LHCN-M2 (cell line): ENCODE measurements at regions not wholly inside any gene's neighbourhood (a gene's known extent, or its start where the extent isn't known, plus 50 kb on each side); places are given as distances from the start of the nearest gene placed in this dataset.
A peak's percentile ranks its signal among the peaks of the same experiment; 100 is the strongest.
"Not testable (repeated sequence)": the region's sequence is repeated elsewhere in the genome, so short reads cannot be mapped to it uniquely, and the experiment has no call there.

Experiments
- DNase-seq: peaks from one replicate; pipeline ENCODE4 v3.0.0-alpha.2; 2012; ENCODE audit warnings: low read depth

- DNase-seq = peak; percentile 98
These were observed 200.5 kb downstream of the ACKR3 start for GRCh38 chr2:236769981-236770671.

GRCh38 chr2:236772220-236772837, 202.7 kb downstream of the ACKR3 start:
- DNase-seq = no peak

GRCh38 chr2:236773206-236773605, 203.6 kb downstream of the ACKR3 start:
- DNase-seq = no peak

GRCh38 chr2:236774171-236774570, 204.5 kb downstream of the ACKR3 start:
- no peak for DNase-seq

DNA sequence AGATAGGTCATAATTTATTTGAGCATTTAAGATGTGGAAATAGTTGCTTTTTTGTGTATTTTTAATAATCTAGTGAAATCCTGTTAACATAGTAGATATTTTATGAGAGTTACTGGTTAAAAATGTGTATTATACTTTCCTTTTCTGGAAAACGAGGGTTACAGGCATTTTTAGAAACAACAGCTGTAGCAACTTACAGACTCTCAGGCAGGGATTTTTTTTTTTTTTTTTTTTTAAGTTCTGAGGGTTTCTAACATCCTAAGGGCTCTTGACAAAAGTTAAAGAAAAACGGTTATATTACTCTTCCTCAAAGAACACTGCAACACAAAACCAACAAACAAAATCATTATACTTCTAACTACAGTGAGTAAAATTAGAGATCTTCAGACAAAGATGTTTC, 205.9 kb downstream of the ACKR3 start:
- DNase-seq = peak; percentile 58

GRCh38 chr2:236776206-236776605, 206.6 kb downstream of the ACKR3 start:
- DNase-seq = no peak

DNA sequence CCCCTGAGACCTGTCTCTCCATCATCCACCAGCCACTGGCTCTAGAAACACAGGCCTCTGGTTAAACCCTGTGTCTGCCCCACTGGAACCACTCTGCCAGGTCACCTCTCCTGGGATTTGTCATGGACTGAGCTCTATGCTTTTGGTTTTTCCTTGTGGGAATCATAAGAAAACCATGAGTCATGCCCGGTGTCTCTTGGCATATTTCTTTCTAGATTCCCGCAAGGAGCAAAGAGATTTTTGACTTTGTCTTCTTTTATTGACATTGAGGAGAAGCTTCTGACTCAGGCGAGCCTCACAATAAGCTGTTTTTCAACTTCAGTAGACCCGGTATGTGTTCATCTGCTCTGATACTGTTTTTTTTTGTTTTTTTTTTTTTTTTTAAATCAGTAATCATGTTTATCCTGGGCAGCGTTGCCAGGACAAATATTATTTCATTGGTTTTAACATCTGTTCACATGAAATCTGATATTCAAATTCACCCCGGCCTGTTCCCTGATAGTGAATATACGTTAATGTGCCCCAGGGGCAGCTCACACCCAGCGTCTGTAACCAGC, 207.1 kb downstream of the ACKR3 start:
- DNase-seq = peak; percentile 98

- no peak for DNase-seq
These were observed 207.8 kb downstream of the ACKR3 start for GRCh38 chr2:236777408-236777807.

GRCh38 chr2:236781933-236782816, 212.6 kb downstream of the ACKR3 start:
- no peak for DNase-seq

DNA sequence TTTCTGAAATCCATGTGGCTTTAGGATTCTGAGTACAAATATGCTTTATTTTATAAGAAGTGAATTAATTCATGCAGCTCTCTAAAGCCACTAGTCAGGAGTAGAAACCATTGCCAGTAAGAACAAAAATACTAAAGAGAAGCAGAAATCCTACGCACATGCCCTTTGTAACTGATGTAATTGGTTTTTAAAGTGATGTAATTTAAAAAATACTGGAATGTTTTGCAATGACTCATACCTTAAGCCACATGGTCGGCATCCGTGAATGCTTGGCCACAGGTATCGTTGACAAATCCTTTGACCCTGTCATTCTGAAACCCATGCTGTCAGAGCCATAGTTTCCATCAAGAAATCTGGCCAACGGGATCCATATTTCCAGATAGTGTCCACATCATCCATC, 213.3 kb downstream of the ACKR3 start:
- no peak for DNase-seq

GRCh38 chr2:236783417-236784020, 213.9 kb downstream of the ACKR3 start:
- DNase-seq = no peak

DNA sequence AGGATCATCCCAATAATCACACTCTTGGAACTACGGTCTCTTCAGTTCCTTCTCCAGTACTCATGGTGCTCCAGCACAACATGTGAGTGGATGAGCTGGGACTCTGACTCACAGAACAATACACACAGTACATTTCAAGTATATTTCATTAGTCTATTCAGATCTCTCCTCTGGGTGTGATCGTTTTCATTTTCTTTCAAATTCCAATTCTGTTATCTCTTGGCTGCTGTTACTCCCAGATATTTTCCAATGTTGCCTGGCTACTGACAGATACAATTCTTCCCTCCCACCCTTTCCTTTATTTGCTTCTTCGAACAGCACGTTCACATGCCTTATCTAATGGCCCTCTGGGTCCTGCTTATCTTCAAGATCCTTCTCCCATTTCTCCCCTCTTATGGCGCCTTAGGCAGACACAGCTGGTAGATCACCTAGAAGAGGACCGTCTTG, 216.0 kb downstream of the ACKR3 start:
- DNase-seq = no peak

GRCh38 chr2:236786751-236787150, 217.1 kb downstream of the ACKR3 start:
- DNase-seq = no peak

DNA sequence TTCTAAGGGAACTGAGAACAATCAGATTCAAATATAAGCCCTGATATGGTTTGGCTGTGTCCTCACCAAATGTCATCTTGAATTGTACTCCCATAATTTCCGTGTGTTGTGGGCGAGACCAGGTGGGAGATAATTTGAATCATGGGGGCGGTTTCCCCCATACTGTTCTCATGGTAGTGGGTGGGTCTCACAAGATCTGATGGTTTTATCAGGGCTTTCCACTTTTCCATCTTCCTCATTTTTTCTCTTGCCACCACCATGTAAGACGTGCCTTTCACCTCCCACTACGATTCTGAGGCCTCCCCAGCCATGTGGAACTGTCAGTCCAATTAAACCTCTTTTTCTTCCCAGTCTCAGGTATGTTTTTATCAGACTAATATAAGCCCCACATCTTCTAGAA, 217.8 kb downstream of the ACKR3 start:
- DNase-seq = not testable (repeated sequence)

- DNase-seq = no peak
These were observed 218.3 kb downstream of the ACKR3 start for GRCh38 chr2:236787885-236788284.

DNA sequence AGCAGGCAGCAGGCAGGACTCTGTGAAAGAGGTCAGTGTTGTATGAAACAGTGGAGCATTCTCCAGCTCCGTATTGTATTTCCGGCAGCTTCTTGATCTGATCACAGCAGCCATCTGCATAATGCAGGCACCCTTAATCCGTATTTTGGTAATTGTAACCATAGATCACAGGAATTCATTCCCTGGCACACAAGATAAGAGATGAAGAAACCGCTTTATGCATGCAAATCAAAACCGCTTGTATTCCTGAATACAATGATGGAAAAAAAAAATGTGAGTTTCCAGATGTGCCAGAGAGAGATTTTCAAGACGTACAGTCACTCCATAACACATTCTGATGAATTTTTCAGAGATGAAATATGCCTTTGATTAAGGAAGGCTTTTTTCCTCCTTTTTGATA, 221.3 kb downstream of the ACKR3 start:
- DNase-seq = no peak

DNA sequence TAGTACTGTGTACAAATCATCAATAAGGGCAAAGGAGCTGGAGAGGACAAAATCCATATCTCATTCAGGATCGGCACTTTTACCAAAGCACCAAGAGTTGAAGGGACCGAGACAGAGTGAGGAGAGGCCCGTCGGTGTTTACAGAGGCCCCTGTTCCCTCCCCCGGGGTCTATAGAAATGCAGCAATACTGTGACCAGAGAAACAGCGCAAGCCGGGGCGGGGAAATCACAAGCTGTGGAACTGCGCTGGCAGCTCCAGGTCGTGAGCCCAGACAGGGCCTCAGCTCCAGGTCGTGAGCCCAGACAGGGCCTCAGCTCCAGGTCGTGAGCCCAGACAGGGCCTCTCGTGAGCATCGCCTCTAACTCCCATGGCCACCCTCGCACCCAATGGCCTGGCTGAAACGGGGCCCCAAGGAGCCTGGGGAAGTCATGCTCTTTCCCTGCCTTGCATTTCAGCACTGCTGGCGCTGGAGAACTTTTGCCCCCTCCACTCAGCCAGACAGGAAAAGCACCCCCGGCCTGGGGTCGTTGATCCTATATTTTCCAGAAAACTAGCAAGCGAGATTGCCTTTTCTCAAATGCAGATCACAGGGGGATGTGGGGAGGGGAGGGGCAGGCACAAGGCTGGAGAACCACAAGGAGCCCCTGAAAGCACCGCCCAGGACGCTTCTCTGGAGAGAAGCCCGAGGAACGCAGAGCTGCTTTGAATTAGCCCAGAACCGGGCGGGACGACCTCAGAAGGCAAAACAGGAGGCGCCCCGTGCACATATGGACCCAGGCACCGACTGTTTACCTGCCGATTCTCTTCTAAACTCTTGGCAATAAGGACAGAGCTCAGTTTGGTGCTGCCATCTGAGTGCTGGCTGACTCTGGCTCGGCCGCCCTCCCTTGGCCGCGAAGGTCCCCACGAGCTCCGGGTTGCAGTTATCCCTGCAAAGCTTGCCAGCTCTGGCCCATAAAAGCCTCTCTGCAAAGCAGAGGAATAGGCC, 223.7 kb downstream of the ACKR3 start:
- DNase-seq = no peak

DNA sequence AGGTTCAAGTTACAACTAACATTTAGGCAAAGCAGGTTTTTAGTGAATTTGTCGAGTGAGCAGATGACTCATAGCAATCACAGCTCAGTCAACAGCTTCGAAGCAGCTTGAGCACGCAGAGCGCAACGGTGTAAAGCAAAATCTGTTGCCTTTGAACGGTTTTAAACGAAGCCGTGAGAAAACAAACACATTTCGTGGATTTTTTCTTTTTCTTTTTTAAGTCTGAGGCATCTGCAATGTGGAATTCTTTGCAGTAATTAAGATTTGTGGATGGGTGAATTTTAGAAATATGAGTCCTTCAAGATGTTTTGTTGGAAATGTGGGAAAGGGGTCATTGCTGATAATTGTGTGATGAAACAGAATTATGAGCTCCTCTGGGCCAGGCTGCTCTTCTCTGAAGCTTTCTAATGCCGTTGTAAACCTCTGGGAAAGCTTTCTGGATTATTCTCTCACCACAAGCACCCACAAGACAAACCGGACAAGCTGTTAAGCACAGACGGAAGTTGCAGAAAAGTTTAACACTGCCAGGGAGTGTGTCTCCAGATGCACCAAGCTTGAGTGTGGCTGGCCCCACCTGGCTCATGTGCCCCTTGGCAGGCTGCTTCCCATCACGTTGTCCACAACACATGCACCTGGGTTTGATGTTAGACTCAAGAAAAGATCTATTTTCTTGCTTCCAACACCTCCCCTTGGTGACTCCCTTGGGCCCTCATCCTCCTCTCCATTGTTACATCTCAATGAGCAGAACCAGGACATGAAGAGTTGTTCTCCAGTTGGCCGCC, 224.7 kb downstream of the ACKR3 start:
- no peak for DNase-seq

- no peak for DNase-seq
These were observed 225.7 kb downstream of the ACKR3 start for GRCh38 chr2:236795169-236795860.
